HS-5 (cell line): ENCODE measurements at regions not wholly inside any gene's neighbourhood (a gene's known extent, or its start where the extent isn't known, plus 50 kb on each side); places are given as distances from the start of the nearest gene placed in this dataset.

Experiments
- DNase-seq: peaks from one replicate; pipeline ENCODE4 v3.0.0-alpha.2; 2012; ENCODE audit warnings: low read depth

GRCh38 chr6:166692723-166693302 lies 65.8 kb upstream of the RPS6KA2 start:
- no peak for DNase-seq

- no peak for DNase-seq
Observed at GRCh38 chr6:166691746-166692145, 64.7 kb upstream of the RPS6KA2 start.

- DNase-seq, result no peak
Observed at GRCh38 chr6:166691199-166691598, 64.1 kb upstream of the RPS6KA2 start.

- no peak for DNase-seq
Observed at GRCh38 chr6:166689687-166690086, 62.6 kb upstream of the RPS6KA2 start.

- DNase-seq, result no peak
Observed at GRCh38 chr6:166688901-166689300, 61.9 kb upstream of the RPS6KA2 start.

- no peak for DNase-seq
Observed at GRCh38 chr6:166687879-166688205, 60.8 kb upstream of the RPS6KA2 start.

- DNase-seq, result no peak
Observed at GRCh38 chr6:166687070-166687878, 60.2 kb upstream of the RPS6KA2 start.

GRCh38 chr6:166686317-166686716 lies 59.3 kb upstream of the RPS6KA2 start:
- no peak for DNase-seq

GRCh38 chr6:166684866-166685265 lies 57.8 kb upstream of the RPS6KA2 start:
- DNase-seq, result no peak

- DNase-seq, result no peak
Observed at GRCh38 chr6:166684170-166684569, 57.1 kb upstream of the RPS6KA2 start.

GRCh38 chr6:166683477-166683876 lies 56.4 kb upstream of the RPS6KA2 start:
- no peak for DNase-seq

GRCh38 chr6:166679566-166679965 lies 52.5 kb upstream of the RPS6KA2 start:
- no peak for DNase-seq

GRCh38 chr6:166678426-166678825 lies 51.4 kb upstream of the RPS6KA2 start:
- DNase-seq, result no peak

GRCh38 chr6:166677941-166678340 lies 50.9 kb upstream of the RPS6KA2 start:
- no peak for DNase-seq
